ENCODE measurements at regions not wholly inside any gene's neighbourhood (a gene's known extent, or its start where the extent isn't known, plus 50 kb on each side); places are given as distances from the start of the nearest gene placed in this dataset.

DNA sequence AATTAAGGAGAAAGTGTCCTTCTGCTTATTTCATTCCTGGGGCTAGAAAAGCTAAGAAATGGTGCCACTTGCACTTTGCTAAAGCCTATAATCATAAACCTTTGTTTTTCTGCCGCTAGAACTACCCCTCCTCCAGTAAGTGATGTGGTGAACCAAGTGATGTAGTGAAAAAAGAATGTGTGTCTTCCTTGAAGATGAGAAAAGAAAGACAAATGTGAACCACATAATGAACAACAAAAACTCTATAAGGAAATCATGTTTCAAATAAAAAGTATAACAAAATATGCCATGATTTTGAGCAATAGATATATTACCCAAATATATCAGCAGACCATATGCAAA, 179.0 kb upstream of the SGCD start:
- H2AFZ ChIP-seq (ENCODE audit: low read length) = no peak overlapping the region
- H3K36me3 ChIP-seq (replicated peaks; ENCODE audit: insufficient read depth, low read length) = no peaks in the 10 kb centered on the region

DNA sequence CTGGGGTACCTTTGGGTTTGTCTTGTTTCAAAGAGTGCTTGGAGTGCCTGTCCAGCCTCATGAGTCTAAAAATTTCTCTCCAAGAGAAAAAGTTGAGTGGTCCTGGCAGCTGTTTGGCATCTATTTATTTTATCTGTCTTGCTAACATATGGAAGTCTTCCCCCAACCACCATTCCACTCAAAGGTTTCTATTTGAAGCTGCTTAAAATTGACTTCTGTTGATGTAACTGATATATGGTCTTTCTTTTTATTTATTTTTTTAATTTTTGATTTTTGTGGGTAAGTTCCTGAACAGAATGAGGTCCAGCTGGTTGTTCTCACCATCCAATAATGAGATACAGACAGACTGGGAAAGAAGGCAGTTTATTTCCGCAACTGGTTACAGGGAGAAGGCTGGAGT, 178.7 kb upstream of the SGCD start:
- Histone ChIP-seq H3K36me3 (replicated peaks; ENCODE audit: insufficient read depth, low read length) (no peaks in the 10 kb centered on the region), H3F3A (ENCODE audit: insufficient read depth, low read length) (no peaks in the 10 kb centered on the region), H3K4me2 (ENCODE audit: low read depth, low read length) (no peak overlapping the region), H4K20me1 (ENCODE audit: insufficient read depth, low read length) (no peaks in the 10 kb centered on the region), H3K27me3 (replicated peaks; ENCODE audit: insufficient read depth, low read length) (no peaks in the 10 kb centered on the region), H3K9ac (ENCODE audit: low read length) (no peak overlapping the region), H3K9me2 (replicated peaks; ENCODE audit: insufficient read depth, low read length) (no peaks in the 10 kb centered on the region), H3K4me3 (ENCODE audit: low read length) (no peak overlapping the region), H3K27ac (ENCODE audit: low read length) (no peak overlapping the region), H3K9me3 (replicated peaks; ENCODE audit: insufficient read depth, low read length) (no peaks in the 10 kb centered on the region), H2AFZ (ENCODE audit: low read length) (no peak overlapping the region), H3K4me1 (ENCODE audit: low read length) (no peaks in the 10 kb centered on the region), H3K79me2 (ENCODE audit: low read length) (no peaks in the 10 kb centered on the region)
- DNase-seq = no peak
- no peak for TF ChIP-seq EZH2phosphoT487 (IDR thresholded peaks at IDR 0.05; ENCODE audit: low read length)
- TF ChIP-seq EZH2 (optimal IDR thresholded peaks at IDR 0.05; ENCODE audit: low read depth, low read length) = no peak
- no peak for TF ChIP-seq CTCF (IDR thresholded peaks at IDR 0.05; ENCODE audit: low read length)

More for the DNA sequence above, 179.0 kb upstream of the SGCD start:
- DNase-seq = no peak
- Histone ChIP-seq H3K27me3 (replicated peaks; ENCODE audit: insufficient read depth, low read length) (no peaks in the 10 kb centered on the region), H4K20me1 (ENCODE audit: insufficient read depth, low read length) (no peaks in the 10 kb centered on the region), H3K9me3 (replicated peaks; ENCODE audit: insufficient read depth, low read length) (no peaks in the 10 kb centered on the region), H3K9me2 (replicated peaks; ENCODE audit: insufficient read depth, low read length) (no peaks in the 10 kb centered on the region), H3K79me2 (ENCODE audit: low read length) (no peaks in the 10 kb centered on the region), H3K4me3 (ENCODE audit: low read length) (no peak overlapping the region), H3K4me1 (ENCODE audit: low read length) (no peaks in the 10 kb centered on the region), H3F3A (ENCODE audit: insufficient read depth, low read length) (no peaks in the 10 kb centered on the region), H3K27ac (ENCODE audit: low read length) (no peak overlapping the region), H3K4me2 (ENCODE audit: low read depth, low read length) (no peak overlapping the region), H3K9ac (ENCODE audit: low read length) (no peak overlapping the region)
- no peak for TF ChIP-seq CTCF (IDR thresholded peaks at IDR 0.05; ENCODE audit: low read length)
- TF ChIP-seq EZH2phosphoT487 (IDR thresholded peaks at IDR 0.05; ENCODE audit: low read length) = no peak
- no peak for TF ChIP-seq EZH2 (optimal IDR thresholded peaks at IDR 0.05; ENCODE audit: low read depth, low read length)

GRCh38 chr5:156149213-156149612, 177.8 kb upstream of the SGCD start:
- Histone ChIP-seq H3K9ac (ENCODE audit: low read length) (no peak overlapping the region), H3K4me2 (ENCODE audit: low read depth, low read length) (no peak overlapping the region), H3K36me3 (replicated peaks; ENCODE audit: insufficient read depth, low read length) (no peaks in the 10 kb centered on the region), H3K79me2 (ENCODE audit: low read length) (no peaks in the 10 kb centered on the region), H3K4me1 (ENCODE audit: low read length) (no peaks in the 10 kb centered on the region), H3K27me3 (replicated peaks; ENCODE audit: insufficient read depth, low read length) (no peaks in the 10 kb centered on the region), H3F3A (ENCODE audit: insufficient read depth, low read length) (no peaks in the 10 kb centered on the region), H2AFZ (ENCODE audit: low read length) (no peak overlapping the region), H3K9me3 (replicated peaks; ENCODE audit: insufficient read depth, low read length) (no peaks in the 10 kb centered on the region), H3K4me3 (ENCODE audit: low read length) (no peak overlapping the region), H3K9me2 (replicated peaks; ENCODE audit: insufficient read depth, low read length) (no peaks in the 10 kb centered on the region), H4K20me1 (ENCODE audit: insufficient read depth, low read length) (no peaks in the 10 kb centered on the region), H3K27ac (ENCODE audit: low read length) (no peak overlapping the region)
- TF ChIP-seq CTCF (IDR thresholded peaks at IDR 0.05; ENCODE audit: low read length) = no peak
- TF ChIP-seq EZH2 (optimal IDR thresholded peaks at IDR 0.05; ENCODE audit: low read depth, low read length) = no peak
- TF ChIP-seq EZH2phosphoT487 (IDR thresholded peaks at IDR 0.05; ENCODE audit: low read length) = no peak
- DNase-seq = no peak

Measured in MM.1S (cell line).